Body of pancreas (tissue), 4 donors: ENCODE measurements at regions not wholly inside any gene's neighbourhood (a gene's known extent, or its start where the extent isn't known, plus 50 kb on each side); places are given as distances from the start of the nearest gene placed in this dataset.

Experiments
- ATAC-seq: fragments of 150-250 bp; one replicate; pipeline ENCODE4 v1.9.1; 2016
- DNase-seq, 4 donors: peaks; one replicate each; pipeline ENCODE4 v3.0.0-alpha.2; 2019
- H3K27ac ChIP-seq, 4 donors: fragments of 200-600 bp; sonication (generic); 1 replicate in 3 of 4; 2 replicates in 1 of 4; pipeline versions ENCODE4 v1.5.1 to v1.6.1; 2016 to 2019; ENCODE audit warnings: mild to moderate bottlenecking in 1 of 4, mixed read lengths in 1 of 4, moderate library complexity in 1 of 4
- H3K27me3 ChIP-seq, 2 donors: fragments of 200-600 bp; sonication (generic); one replicate each; pipeline ENCODE4 v1.6.0; 2016; ENCODE audit warnings: mild to moderate bottlenecking in 1 of 2
- H3K36me3 ChIP-seq, 2 donors: fragments of 200-600 bp; sonication (generic); replicated peaks in 1 of 2; 2 replicates each; pipeline ENCODE4 v1.5.1; 2016; ENCODE audit warnings: low read depth in 2 of 2; ENCODE audit not compliant: insufficient read depth in 1 of 2
- H3K4me1 ChIP-seq: fragments of 200-600 bp; sonication (generic); one replicate; pipeline ENCODE4 v1.6.0; 2016
- H3K4me3 ChIP-seq, 2 donors: fragments of 200-600 bp; sonication (generic); 1 replicate in 1 of 2; 2 replicates in 1 of 2; pipeline ENCODE4 v1.5.1; 2016 to 2019
- H3K9me3 ChIP-seq, 3 donors: fragments of 200-600 bp; sonication (generic); 1 replicate in 2 of 3; 2 replicates in 1 of 3; pipeline ENCODE4 v1.5.1; 2016
- POLR2A ChIP-seq, 3 donors: fragments of 450-650 bp; IDR thresholded peaks; one replicate each; pipeline ENCODE4 v1.6.1; 2016; ENCODE audit warnings: antibody characterized with exemption in 3 of 3, mild to moderate bottlenecking in 2 of 3
- WGBS, 2 donors: methylation state at CpG; one replicate each; pipeline ENCODE4 v1.1.5; 2017; 5-methylcytosine and 5-hydroxymethylcytosine counted together
- intact Hi-C: fragments of 100-400 bp; cut with DNase I; formaldehyde crosslinking; loops from one replicate; pipeline ENCODE4 v1.15.1; 2023
- TF ChIP-seq, protein P1 (sequence below), 7 experiments: fragments of 450-650 bp in 4 of 7; fragments of 200-600 bp in 3 of 7; sonication (generic) in 3 of 7; IDR thresholded peaks; one replicate each; pipeline ENCODE4 v1.5.1; 2016 to 2019; ENCODE audit warnings: antibody characterized with exemption in 7 of 7

DNA sequence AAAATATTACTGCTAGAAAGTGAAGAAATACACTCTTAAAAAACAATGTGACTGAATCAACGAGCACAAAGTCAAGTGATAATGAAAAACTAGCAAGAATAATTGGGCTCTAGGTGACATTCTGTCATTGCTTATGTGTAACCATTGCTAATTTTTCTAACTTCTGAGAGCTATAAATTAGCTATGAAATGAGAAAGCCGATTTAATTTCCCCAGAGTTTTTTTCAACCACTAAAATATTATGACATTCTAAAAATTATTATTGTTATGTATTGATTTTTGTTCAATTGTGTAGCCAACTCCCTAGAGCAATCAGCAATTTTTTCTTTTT is 458.6 kb upstream of the ATXN8OS start:
- peaks cover 0 to 9% (median 0%) of the 10 kb centered on the region in 3 donors for H3K9me3 ChIP-seq
- H3K4me1 ChIP-seq, result no peaks in the 10 kb centered on the region
- DNase-seq (no peak), ATAC-seq (no peak)
- no peak for TF ChIP-seq POLR2A (IDR thresholded peaks at IDR 0.05)
- TF ChIP-seq, protein P1, sequence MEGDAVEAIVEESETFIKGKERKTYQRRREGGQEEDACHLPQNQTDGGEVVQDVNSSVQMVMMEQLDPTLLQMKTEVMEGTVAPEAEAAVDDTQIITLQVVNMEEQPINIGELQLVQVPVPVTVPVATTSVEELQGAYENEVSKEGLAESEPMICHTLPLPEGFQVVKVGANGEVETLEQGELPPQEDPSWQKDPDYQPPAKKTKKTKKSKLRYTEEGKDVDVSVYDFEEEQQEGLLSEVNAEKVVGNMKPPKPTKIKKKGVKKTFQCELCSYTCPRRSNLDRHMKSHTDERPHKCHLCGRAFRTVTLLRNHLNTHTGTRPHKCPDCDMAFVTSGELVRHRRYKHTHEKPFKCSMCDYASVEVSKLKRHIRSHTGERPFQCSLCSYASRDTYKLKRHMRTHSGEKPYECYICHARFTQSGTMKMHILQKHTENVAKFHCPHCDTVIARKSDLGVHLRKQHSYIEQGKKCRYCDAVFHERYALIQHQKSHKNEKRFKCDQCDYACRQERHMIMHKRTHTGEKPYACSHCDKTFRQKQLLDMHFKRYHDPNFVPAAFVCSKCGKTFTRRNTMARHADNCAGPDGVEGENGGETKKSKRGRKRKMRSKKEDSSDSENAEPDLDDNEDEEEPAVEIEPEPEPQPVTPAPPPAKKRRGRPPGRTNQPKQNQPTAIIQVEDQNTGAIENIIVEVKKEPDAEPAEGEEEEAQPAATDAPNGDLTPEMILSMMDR (IDR thresholded peaks at IDR 0.05), result no peak
- intact Hi-C loops, result no loop called here
- no peaks in the 10 kb centered on the region for H3K27me3 ChIP-seq
- 62 to 77% methylated on average over 2 of the region's 2 CpGs for WGBS, 2 donors
- no peaks in the 10 kb centered on the region for H3K36me3 ChIP-seq
- H3K4me3 ChIP-seq, result no peak overlapping the region
- no peak overlapping the region for H3K27ac ChIP-seq

DNA sequence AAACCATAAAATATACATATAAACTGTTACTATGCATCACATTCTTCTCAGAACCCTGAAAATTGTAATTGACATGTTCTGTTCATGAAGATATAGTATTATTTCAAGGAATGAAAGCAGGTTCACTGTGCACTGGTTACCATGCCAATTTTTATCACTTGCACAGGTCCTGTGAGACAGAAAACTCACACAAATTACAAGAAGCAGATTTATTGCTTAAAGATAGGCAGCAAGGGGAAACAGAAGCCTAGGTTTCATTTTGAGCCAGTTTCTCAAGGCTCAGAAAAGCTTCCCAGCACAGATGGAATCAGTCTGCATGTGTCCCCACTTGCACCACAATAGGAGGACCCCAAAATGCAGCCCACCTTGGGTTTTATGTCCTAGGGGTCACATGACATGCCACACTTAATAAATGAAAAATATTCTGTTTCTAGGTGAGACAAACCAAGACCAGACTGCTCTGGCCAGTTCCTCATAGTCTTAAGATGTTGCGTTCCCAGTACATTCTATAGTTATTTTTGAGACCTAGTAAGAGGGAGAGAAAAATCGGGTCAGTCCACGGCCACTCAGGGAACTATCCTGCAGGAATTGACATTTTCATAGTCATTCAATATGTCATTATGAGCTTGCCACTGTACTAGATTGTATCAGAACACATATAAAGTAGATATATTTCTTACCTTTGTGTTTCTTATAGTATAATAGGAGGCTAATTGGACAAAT is 459.1 kb upstream of the ATXN8OS start:
- ATAC-seq, result no peak
- 70 to 81% methylated on average over 3 of the region's 3 CpGs for WGBS, 2 donors
- DNase-seq, result no peak
- H3K9me3 ChIP-seq, result peaks cover 0 to 9% (median 0%) of the 10 kb centered on the region in 3 donors
- no peaks in the 10 kb centered on the region for H3K4me1 ChIP-seq
- no peak overlapping the region for H3K4me3 ChIP-seq
- H3K36me3 ChIP-seq, result no peaks in the 10 kb centered on the region
- no peaks in the 10 kb centered on the region for H3K27me3 ChIP-seq
- TF ChIP-seq, protein P1 (IDR thresholded peaks at IDR 0.05), result no peak
- TF ChIP-seq POLR2A (IDR thresholded peaks at IDR 0.05), result no peak
- intact Hi-C loops, result no loop called here
- no peak overlapping the region for H3K27ac ChIP-seq

DNA sequence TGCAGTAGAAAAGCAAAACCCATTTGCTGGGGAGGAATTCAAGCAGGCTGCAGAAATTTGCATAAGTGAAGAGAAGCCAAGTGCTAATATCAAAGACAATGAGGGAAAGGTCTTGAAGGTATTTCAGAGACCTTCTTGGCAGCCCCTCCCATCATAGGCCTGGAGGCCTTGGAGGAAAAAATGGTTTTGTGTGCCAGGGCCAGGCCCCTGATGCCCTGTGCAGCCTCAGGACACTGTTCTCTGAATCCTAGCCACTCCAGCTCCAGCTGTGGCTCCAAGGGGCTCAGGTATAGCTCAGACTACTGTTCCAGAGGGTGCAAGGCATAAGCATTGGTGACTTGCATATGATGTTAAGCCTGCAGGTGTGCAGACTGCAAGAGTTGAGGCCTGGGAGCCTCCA is 463.2 kb upstream of the ATXN8OS start:
- ATAC-seq, result no peak
- H3K27ac ChIP-seq, result no peak overlapping the region
- DNase-seq, result no peak
- peaks cover 0 to 9% (median 0%) of the 10 kb centered on the region in 3 donors for H3K9me3 ChIP-seq
- H3K27me3 ChIP-seq, result no peaks in the 10 kb centered on the region
- H3K4me3 ChIP-seq, result no peak overlapping the region
- intact Hi-C loops, result no loop called here
- no peaks in the 10 kb centered on the region for H3K4me1 ChIP-seq
- no peaks in the 10 kb centered on the region for H3K36me3 ChIP-seq
- TF ChIP-seq, protein P1 (IDR thresholded peaks at IDR 0.05), result no peak
- no peak for TF ChIP-seq POLR2A (IDR thresholded peaks at IDR 0.05)

DNA sequence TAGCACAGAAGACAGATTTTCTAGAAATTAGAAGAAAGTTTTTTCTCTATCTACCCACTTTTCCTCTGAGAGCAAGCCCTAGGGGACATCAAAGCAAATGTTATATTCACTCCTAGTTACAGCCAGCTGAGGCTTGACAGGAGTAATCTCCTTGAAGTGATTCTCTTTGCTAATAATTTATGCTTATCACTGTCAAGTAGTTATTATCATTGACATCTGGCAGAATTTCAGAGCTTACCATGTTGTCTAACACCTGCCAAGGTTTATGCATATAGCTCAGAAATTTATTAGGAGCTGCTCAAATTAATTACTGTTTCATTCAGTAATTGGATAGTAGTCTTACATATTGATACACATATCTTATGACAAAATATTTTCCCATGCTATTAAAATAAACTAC is 465.9 kb upstream of the ATXN8OS start:
- no peak for ATAC-seq
- no peaks in the 10 kb centered on the region for H3K27me3 ChIP-seq
- peaks cover 0 to 9% (median 0%) of the 10 kb centered on the region in 3 donors for H3K9me3 ChIP-seq
- H3K36me3 ChIP-seq, result no peaks in the 10 kb centered on the region
- no peaks in the 10 kb centered on the region for H3K4me1 ChIP-seq
- no peak overlapping the region for H3K4me3 ChIP-seq
- intact Hi-C loops, result no loop called here
- no peak for DNase-seq
- TF ChIP-seq, protein P1 (IDR thresholded peaks at IDR 0.05), result no peak
- no peak for TF ChIP-seq POLR2A (IDR thresholded peaks at IDR 0.05)
- no peak overlapping the region for H3K27ac ChIP-seq

DNA sequence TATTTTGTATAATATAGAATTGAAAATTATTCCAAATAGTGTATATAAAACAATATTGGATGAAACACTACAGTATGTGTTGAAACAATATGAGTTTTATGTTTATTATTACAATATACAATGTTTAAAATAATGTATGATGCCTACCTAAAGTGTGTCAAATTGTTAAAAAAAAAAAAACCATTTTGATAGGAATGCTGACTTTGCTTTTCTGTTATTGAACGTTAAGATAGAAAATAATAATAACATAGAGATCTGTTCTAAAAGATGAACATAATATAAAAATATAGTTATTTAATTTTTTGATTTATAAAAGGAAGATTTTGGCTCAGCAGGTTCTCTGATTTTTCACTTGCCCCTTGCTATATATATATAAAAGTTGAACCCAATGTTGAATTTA is 474.6 kb upstream of the ATXN8OS start:
- ATAC-seq (no peak), DNase-seq (no peak)
- 74 to 83% methylated on average over 1 of the region's 1 CpG for WGBS, 2 donors
- intact Hi-C loops, result no loop called here
- Histone ChIP-seq H3K27ac (no peak overlapping the region), H3K4me3 (no peak overlapping the region), H3K4me1 (no peaks in the 10 kb centered on the region), H3K27me3 (no peaks in the 10 kb centered on the region), H3K36me3 (no peaks in the 10 kb centered on the region), H3K9me3 (no peaks in the 10 kb centered on the region)
- no peak for TF ChIP-seq POLR2A (IDR thresholded peaks at IDR 0.05)
- TF ChIP-seq, protein P1 (IDR thresholded peaks at IDR 0.05), result no peak
